Activated CD4-positive, alpha-beta T cell treated with anti-CD3 and anti-CD28 coated beads, Interleukin-2, amount 50 U/mL, for 16 hours (primary cell): ENCODE measurements at regions not wholly inside any gene's neighbourhood (a gene's known extent, or its start where the extent isn't known, plus 50 kb on each side); places are given as distances from the start of the nearest gene placed in this dataset.

Experiments
- DNase-seq: peaks from one replicate; pipeline ENCODE4 v3.0.0-alpha.2; 2020

DNA sequence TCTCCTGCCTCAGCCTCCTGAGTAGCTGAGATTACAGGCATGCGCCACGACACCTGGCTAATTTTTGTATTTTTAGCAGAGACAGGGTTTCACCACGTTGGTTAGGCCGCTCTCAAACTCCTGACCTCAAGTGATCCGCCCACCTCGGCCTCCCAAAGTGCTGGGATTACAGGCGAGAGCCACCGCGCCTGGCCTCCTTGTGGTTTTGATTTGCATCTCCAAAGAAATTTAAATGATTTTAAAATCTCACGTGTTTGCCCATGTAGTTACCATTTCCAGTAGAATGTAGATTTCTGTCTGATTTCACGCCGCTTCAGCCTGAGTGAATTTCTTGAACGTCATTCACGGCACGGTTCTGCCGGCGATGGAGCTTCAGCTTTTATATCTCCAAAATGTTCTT lies 55.8 kb downstream of the IGF2 start:
- DNase-seq, result no peak

DNA sequence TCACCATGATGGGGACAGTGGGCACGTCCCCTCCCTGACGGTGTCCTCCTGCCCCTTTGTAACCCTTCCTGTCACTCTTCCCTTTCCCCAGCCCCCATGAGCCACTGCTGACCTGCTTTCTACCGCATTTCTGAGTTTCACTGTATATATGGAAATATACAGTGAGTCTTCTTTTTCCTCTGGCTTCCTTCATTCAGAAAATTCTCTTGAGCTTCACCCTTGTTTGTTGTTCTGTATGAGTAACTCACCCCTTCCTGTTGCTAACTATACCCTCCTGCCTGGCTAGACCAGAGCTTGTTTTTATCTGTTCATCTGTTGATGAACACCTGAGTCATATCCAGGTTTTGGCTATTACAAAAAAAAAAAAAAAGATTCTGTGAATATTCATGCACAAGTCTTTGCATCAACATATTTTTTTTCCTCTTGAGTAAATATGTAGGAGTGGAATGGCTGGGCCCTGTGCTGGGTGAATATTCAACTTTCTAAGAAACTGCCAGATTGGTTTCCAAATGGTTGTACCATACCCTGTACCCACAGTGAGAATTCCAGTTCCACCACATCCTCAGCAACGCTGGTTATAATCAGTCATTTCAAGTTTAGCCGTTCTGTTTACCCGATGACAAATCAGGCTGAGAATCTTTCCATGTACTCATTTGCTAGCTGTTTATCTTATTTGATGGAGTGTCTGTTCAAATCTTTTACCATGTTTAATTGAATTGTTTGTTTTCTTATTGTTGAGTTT lies 62.0 kb downstream of the IGF2 start:
- DNase-seq, result peak; percentile 85

DNA sequence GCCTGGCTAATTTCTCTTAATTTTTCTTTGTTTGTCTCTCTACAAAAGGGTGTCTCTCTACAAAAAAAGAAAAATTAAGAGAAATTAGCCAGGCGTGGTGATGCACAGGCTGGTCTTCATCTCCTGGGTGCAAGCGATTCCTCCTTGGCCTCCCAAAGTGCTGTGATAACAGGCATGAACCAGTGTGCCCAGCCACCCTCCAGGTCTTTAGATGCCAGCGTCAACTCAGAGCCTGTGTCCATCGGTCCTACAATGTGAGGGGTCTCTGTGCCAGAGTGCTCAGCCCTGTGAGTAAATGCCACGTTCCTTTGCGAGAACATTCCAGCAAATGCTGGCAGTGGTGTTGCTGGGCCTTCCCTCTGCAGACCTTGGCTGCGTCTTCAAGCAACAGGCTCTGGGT lies 62.7 kb downstream of the IGF2 start:
- no peak for DNase-seq

DNA sequence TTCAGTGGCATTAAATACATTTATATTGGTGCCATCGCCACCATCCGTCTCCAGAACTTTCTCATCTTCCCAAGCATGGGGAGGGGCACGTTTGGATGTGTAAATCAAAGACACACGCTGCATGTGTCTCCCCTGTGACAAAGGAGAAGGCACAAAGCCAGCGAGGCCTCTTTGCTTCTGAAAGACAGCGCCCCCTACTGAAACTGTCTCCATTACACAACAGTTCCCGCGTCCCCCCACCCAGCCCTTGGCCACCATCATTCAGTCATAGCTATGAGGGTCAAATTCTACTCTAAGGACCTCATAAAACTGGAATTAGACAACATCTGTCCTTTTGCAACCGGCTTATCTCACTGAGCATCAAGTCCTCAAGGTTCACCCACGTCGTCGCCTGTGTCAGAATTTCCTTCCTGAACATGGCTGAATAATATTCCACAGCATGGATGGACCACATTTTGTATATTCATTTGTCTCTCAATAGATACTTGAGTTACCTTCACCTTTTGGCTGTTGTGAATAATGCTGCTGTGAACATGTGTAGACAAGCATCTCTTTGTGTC lies 64.8 kb downstream of the IGF2 start:
- no peak for DNase-seq

DNA sequence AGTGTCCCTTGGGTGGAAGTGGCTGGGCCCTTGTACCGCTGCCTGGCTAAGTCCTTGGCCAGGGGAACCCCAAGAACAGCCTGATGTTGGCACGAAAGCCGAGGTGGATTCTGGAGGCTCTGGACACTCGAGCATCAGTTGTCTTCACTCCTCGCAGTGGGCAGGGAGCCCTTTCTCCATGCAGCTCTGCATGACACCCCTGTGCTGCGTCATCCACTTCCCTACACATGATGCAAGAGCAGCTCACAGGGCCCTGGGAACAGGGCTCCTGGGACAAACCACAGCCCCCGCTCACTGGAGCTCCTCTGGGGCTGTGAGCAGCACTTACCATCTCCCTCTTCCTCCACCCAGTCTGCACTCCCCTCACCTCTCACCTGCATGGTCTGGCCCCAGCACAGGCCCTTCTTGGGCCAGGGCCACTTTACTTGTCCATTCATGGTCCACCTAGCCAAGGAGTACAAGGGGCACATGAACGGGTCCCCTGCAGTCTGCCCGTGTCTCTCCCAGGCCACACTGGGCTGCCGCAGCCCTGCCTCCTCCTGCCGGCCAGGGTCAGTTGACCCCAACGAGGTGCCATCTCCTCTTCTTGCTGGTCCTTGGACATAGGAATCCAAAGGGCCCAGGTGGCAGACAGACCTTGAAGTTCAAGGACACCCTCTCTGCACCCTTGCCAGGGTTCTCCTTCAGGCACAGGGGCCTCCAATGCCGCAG lies 66.5 kb downstream of the IGF2 start:
- no peak for DNase-seq

DNA sequence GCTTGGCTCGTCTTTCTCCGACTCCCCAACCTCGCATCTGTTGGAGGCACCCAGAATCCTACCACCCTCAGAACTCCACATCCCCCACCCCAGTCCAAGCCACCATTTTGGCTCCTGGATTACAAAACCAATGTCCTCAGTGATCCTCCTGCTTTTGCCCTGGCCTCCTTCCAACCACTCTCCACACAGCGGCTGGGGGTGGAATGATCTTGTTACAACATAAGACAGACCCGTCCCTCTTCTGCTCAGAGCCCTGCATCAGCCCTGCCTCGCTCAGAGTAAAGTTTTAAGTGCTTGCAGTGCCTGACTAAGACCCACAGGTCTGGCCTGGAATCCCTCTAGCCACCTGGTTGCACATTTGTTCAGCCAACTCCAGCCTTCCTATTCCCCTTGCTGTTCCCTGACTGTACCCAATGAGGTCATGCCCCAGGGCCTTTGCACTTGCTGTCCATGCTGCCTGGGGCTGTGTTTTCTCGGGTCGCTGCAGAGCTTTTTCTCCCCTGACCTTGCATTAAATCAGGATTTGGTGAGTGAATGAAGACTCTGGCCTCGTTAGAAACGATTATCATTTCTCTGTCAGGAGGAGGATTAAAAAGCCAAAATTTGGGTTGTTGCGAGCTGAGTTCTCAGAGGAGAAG lies 67.3 kb downstream of the IGF2 start:
- DNase-seq, result no peak
